Activated naive CD8-positive, alpha-beta T cell treated with anti-CD3 and anti-CD28 coated beads, Interleukin-2, amount 10 ng/mL, durations not matched to agents 7 days and 5 days (primary cell): ENCODE measurements at regions not wholly inside any gene's neighbourhood (a gene's known extent, or its start where the extent isn't known, plus 50 kb on each side); places are given as distances from the start of the nearest gene placed in this dataset.
"Not testable (repeated sequence)": the region's sequence is repeated elsewhere in the genome, so short reads cannot be mapped to it uniquely, and the experiment has no call there.

Experiments
- ATAC-seq: fragments of 150-1000 bp; cut with Tn5 transposase; one replicate; pipeline ENCODE4 v1.10.0; 2021; ENCODE audit warnings: low read depth, moderate library complexity
- POLR2A ChIA-PET: fragments of 350-600 bp; sonication (Branson Sonifier 250); formaldehyde crosslinking; loops from one replicate; lab custom pipeline; 2021; ENCODE audit warnings: antibody characterized with exemption; lab: Charles Lee
- DNase-seq: peaks from one replicate; pipeline ENCODE4 v3.0.0; 2021
- H3K27ac Mint-ChIP-seq: one replicate; pipeline ENCODE4 v1.8.0; 2022; ENCODE audit warnings: mild to moderate bottlenecking, mixed read lengths
- H3K27me3 Mint-ChIP-seq: one replicate; pipeline ENCODE4 v1.8.0; 2022; ENCODE audit warnings: mild to moderate bottlenecking, moderate library complexity, mixed read lengths
- H3K36me3 Mint-ChIP-seq: one replicate; pipeline ENCODE4 v1.8.0; 2021; ENCODE audit warnings: mild to moderate bottlenecking, mixed read lengths
- H3K4me1 Mint-ChIP-seq: one replicate; pipeline ENCODE4 v1.8.0; 2021; ENCODE audit warnings: mixed read lengths
- H3K4me3 Mint-ChIP-seq: one replicate; pipeline ENCODE4 v1.8.0; 2022; ENCODE audit warnings: mild to moderate bottlenecking, moderate library complexity, mixed read lengths
- H3K9me3 Mint-ChIP-seq: one replicate; pipeline ENCODE4 v1.8.0; 2021; ENCODE audit warnings: mixed read lengths

DNA sequence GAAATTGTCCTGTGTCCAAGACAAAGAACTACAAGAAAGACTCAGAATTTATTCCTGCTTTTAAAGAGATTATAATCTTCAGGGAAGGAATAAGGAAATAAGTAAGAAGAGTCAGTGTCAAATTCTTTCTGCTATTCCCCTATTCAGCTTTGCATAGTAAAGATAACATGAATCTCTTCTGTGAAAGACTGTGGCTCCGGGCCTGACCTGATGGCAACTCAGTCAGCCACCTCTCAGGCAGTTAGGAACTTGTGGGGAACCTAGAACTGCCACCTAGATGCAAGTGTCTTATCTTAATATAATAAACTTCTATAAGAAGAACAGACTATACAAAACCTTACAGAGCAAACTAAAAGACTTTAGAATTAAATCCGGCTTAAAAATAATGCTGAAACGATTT is 382.0 kb downstream of the RAD51AP2 start:
- H3K4me1 Mint-ChIP-seq: no peaks in the 10 kb centered on the region
- DNase-seq: no peak
- POLR2A ChIA-PET: no interaction called here
- ATAC-seq: no peak
- no peaks in the 10 kb centered on the region for H3K9me3 Mint-ChIP-seq
- no peak overlapping the region for H3K4me3 Mint-ChIP-seq
- no peak overlapping the region for H3K27ac Mint-ChIP-seq
- no peaks in the 10 kb centered on the region for H3K27me3 Mint-ChIP-seq
- no peaks in the 10 kb centered on the region for H3K36me3 Mint-ChIP-seq

DNA sequence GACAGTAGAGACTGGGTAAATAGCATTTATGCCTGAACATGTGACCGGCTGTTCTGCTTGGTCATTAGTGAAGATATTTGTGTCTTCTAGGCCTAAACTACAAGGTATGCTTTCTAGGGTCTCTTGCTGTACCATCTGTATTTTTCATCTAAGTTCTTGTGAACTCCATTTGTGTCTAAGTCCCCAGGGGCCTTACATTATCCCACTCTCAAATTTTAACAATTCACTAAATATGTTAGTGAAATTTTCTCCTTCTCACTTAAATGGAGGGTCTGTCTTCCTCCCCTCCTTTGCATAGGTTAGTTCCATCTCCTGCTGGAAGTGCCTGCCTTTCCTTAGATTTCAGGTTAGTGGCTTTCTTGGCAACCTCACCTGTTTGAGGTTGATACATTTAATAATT is 382.6 kb downstream of the RAD51AP2 start:
- DNase-seq (no peak), ATAC-seq (no peak)
- POLR2A ChIA-PET: no interaction called here
- Mint-ChIP-seq H3K36me3 (no peaks in the 10 kb centered on the region), H3K4me3 (no peak overlapping the region), H3K9me3 (no peaks in the 10 kb centered on the region), H3K27me3 (no peaks in the 10 kb centered on the region), H3K27ac (no peak overlapping the region), H3K4me1 (no peaks in the 10 kb centered on the region)

DNA sequence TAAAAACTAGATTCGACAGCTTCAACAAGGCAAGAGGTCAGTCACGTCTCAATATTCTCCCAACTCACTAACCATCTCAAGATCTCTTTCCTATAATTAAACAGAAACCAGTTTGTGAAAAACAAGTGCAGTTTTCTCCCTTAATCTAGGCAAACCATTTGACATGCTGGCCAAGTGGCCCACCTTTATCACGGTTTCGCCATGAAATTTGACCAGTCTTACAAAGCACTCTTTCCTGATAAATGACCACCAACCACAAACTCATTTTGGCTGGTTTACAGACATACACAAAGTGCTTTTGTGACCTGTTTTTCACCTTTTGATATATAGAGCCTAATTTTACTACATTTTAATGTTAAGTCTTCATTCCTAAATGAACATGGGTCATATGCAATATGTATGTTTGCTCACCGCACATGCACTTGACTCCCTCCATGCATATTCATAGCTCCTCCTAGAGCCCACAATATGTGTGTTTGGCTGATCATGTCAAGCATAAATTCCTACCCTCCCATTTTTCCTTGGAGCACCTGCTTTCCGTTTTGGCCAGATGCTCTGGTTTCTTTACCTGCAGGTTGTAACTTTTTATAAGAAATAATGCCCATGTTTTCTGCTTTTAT is 385.1 kb downstream of the RAD51AP2 start:
- no peak overlapping the region for H3K27ac Mint-ChIP-seq
- DNase-seq (no peak), ATAC-seq (no peak)
- POLR2A ChIA-PET: no interaction called here
- H3K36me3 Mint-ChIP-seq: no peaks in the 10 kb centered on the region
- H3K27me3 Mint-ChIP-seq: no peaks in the 10 kb centered on the region
- no peak overlapping the region for H3K4me3 Mint-ChIP-seq
- no peaks in the 10 kb centered on the region for H3K4me1 Mint-ChIP-seq
- peaks cover 2% of the 10 kb centered on the region for H3K9me3 Mint-ChIP-seq

DNA sequence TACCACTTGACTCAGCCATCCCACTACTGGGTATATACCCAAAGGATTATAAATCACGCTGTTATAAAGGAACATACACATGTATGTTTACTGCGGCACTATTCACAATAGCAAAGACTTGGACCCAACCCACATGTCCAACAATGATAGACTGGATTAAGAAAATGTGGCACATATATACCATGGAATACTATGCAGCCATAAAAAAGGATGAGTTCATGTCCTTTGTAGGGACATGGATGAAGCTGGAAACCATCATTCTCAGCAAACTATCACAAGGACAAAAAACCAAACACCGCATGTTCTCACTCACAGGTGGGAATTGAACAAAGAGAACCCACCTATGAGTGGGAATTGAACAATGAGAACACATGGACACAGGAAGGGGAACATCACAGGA is 387.6 kb downstream of the RAD51AP2 start:
- H3K4me3 Mint-ChIP-seq, H3K9me3 Mint-ChIP-seq, H3K27me3 Mint-ChIP-seq, ATAC-seq, H3K27ac Mint-ChIP-seq, DNase-seq, H3K4me1 Mint-ChIP-seq, H3K36me3 Mint-ChIP-seq, POLR2A ChIA-PET: not testable (repeated sequence)

DNA sequence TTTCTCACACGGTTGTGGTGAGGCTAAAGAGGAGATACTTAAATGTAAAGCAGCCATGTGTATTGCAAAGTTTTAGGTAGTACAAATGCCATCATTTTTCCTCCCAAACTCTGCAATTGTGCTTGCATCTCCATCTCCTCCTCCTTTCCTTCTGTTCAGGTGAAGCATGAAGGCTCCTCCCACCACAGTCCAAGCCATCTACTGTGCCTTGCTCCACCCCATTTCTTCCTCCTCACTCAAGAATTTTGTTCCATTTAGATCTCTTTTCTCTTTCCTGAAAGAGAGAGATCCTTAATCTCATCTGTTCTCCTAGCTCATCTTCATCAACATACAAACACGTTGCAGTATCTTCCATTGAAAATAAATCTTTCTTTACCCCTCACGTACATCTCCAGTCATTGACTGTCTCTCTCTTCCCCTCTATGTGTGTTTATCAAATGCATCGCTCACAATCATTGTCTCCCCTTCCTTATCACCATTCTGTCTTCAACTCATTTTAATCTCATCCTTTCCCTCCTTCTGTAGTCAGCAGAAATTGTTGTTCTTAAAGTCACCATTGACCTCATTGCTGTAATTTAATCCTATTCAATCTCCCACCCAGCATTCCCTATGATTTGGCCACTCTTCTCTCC is 392.1 kb downstream of the RAD51AP2 start:
- Mint-ChIP-seq H3K36me3 (no peaks in the 10 kb centered on the region), H3K4me3 (no peak overlapping the region), H3K27ac (no peak overlapping the region), H3K27me3 (no peaks in the 10 kb centered on the region), H3K4me1 (no peaks in the 10 kb centered on the region), H3K9me3 (peaks cover 2% of the 10 kb centered on the region)
- POLR2A ChIA-PET: no interaction called here
- no peak for DNase-seq
- no peak for ATAC-seq

DNA sequence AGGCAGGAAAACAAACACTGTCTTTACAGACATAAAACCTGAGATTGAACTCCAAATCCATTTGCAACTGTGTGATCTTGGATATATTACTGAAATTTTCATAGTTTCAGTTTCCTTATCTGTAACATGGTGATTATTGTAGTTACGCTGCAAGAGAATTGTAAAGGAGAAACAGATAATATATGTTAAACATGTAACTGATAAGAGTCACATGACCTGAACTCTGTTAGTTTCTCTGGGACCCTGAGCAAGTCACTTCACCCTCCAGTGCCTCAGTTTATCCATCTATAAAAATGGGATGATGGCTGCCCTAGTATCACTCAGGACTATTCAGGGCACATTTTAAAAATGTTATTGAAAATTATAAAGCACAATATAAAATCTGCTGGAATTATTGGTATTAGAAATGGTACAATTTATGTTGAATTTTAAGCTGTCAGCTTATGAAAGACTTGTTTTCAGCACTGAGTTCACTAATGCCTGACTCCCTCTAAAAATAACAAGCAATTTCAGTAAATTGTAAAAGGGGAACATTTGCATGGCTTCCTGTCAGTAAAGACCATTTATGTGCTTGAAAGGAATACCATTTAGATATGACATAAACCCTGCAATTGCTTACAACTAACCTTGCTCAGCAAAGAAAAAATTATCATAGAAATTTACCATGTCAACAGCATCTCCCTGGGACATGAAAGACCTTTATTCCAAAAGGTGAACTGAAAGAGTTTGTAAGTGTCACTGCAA is 393.5 kb downstream of the RAD51AP2 start:
- no peak for DNase-seq
- POLR2A ChIA-PET: no interaction called here
- H3K36me3 Mint-ChIP-seq: no peaks in the 10 kb centered on the region
- no peaks in the 10 kb centered on the region for H3K27me3 Mint-ChIP-seq
- no peaks in the 10 kb centered on the region for H3K4me1 Mint-ChIP-seq
- no peaks in the 10 kb centered on the region for H3K9me3 Mint-ChIP-seq
- no peak overlapping the region for H3K27ac Mint-ChIP-seq
- no peak for ATAC-seq
- H3K4me3 Mint-ChIP-seq: no peak overlapping the region

DNA sequence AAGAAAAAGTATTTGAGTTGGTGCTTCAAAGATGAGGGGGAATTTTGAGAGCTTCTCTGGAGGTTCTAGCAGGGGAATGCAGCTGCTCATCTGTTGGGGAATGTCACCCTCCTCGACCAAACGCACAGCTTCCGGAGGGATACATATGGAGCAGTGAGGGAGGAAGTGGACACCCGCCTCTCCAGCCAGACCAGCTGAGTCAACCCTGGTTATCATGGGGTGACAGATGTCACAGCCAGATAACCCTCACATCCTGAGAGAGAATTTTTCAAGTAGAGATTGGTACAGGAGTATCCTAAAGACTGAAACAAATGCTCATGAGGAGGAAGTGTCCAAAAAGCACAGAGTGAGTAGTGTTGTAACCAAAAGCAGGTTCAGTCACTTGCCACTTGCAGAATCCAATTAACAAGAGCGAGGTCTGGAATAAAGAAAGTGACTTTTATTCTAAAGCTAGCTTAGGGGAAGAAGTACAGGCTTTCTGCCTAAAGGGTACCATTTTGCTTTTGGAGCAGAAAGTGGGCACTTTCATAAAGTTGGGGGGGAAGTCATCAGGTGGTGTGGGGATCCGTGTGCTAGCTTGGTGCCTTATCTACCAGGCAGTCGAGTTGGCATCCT is 395.2 kb downstream of the RAD51AP2 start:
- no peaks in the 10 kb centered on the region for H3K4me1 Mint-ChIP-seq
- ATAC-seq: no peak
- H3K36me3 Mint-ChIP-seq: no peaks in the 10 kb centered on the region
- H3K9me3 Mint-ChIP-seq: no peaks in the 10 kb centered on the region
- H3K27ac Mint-ChIP-seq: no peak overlapping the region
- POLR2A ChIA-PET: no interaction called here
- H3K27me3 Mint-ChIP-seq: no peaks in the 10 kb centered on the region
- no peak for DNase-seq
- H3K4me3 Mint-ChIP-seq: no peak overlapping the region

DNA sequence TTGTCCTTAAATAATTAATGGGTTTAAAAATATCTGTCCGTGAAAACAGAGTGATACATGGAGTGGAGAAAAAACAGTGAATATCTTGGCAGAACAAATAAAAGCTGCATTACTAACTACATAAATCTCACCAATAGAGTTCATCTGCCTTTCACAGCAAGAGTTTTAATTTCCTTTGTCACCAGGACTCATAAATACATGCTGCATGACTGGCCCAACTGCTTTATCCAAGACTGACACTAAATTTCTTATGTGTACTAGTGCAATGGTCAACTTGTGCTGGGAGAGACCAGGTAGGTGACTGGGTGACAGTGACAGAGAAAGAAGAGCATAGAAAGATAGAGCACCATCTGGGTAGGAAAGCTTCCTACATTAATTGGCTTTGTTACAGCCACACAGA is 402.8 kb downstream of the RAD51AP2 start:
- H3K4me1 Mint-ChIP-seq: no peaks in the 10 kb centered on the region
- no peak overlapping the region for H3K4me3 Mint-ChIP-seq
- POLR2A ChIA-PET: no interaction called here
- H3K9me3 Mint-ChIP-seq: no peaks in the 10 kb centered on the region
- H3K36me3 Mint-ChIP-seq: no peaks in the 10 kb centered on the region
- no peak for ATAC-seq
- no peak overlapping the region for H3K27ac Mint-ChIP-seq
- H3K27me3 Mint-ChIP-seq: no peaks in the 10 kb centered on the region
- no peak for DNase-seq

DNA sequence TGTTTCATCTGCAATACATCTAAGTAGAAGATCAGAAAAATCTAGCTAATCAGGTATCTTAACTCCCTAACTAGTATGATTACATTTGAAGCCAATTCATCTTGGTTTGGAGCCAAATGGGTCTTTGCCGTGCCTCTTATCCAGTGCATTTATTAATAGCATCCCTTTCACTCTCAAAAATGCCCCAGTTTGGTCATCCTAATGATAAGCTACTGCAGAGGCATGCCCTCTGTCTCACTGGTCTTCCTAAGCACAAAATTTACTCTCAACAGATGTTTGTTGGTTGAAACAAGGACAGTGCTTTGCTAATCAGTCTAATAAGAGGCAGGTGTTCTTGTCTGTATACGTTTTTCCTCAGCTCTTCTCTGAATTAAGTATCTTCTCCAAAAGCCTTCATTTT is 403.2 kb downstream of the RAD51AP2 start:
- Mint-ChIP-seq H3K27ac (no peak overlapping the region), H3K9me3 (no peaks in the 10 kb centered on the region), H3K4me1 (no peaks in the 10 kb centered on the region), H3K4me3 (no peak overlapping the region), H3K27me3 (no peaks in the 10 kb centered on the region), H3K36me3 (no peaks in the 10 kb centered on the region)
- no peak for DNase-seq
- POLR2A ChIA-PET: no interaction called here
- no peak for ATAC-seq

DNA sequence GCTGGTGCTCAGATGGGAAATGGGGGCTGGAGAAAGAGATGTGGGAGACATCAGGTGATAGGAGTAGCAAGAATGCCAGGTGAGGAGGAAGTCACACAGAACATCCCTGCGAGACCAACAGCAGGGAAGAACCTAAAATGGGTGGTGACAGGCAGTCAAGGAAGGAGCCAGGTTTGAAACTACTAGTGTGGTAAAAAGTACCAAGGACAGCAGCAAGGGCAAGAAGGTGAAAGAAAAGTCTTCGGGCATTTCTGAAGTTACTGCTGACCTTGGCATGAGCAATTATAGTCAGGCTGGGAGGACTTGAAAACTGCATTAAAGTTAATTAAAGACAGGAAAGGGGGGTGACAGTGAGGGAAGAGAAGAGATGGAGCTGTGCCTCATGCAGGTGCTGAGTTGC is 410.4 kb downstream of the RAD51AP2 start:
- POLR2A ChIA-PET: no interaction called here
- H3K4me1 Mint-ChIP-seq: no peaks in the 10 kb centered on the region
- H3K27me3 Mint-ChIP-seq: no peaks in the 10 kb centered on the region
- ATAC-seq (no peak), DNase-seq (no peak)
- H3K27ac Mint-ChIP-seq: no peak overlapping the region
- no peak overlapping the region for H3K4me3 Mint-ChIP-seq
- H3K9me3 Mint-ChIP-seq: no peaks in the 10 kb centered on the region
- no peaks in the 10 kb centered on the region for H3K36me3 Mint-ChIP-seq

DNA sequence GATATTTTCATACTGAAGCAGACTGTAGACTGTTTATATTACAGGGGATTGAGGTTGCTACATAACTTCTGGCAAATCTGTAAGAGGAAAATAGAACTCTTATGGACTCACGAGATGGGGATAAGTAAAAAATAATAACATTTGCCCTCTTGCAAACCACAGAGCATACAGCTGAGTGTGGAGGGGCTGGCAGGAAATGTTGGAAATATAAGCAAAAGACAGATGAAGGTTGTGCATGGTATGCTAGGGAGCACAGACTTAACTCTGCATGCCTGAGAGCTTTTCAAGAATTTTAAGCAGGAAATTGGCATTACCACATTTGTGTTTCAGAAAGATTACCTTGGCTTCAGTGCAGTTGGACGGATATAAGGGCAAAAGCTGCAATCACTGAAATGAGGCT is 411.1 kb downstream of the RAD51AP2 start:
- ATAC-seq: no peak

DNA sequence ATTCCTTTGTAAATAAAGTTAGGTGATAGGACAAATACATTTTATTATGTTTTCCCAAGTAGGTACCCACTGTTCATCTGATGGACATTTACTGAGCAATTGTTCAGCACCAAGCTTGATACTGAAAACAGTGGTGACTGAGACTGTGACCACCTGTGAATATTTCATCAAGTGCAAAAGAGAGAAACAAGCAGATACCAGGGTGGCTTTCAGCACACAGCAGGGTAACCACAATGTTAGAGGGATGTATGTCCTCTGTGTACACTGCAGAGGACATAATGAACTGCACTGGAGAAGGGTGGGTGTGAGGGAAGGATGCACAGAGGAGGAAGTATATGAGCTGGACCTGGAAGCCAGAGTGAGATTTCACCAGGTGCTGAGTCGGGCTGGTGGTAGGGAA is 411.8 kb downstream of the RAD51AP2 start:
- no peaks in the 10 kb centered on the region for H3K9me3 Mint-ChIP-seq
- H3K36me3 Mint-ChIP-seq: no peaks in the 10 kb centered on the region
- POLR2A ChIA-PET: no interaction called here

More for the DNA sequence above, 411.1 kb downstream of the RAD51AP2 start:
- no peak for DNase-seq
- Mint-ChIP-seq H3K27me3 (no peaks in the 10 kb centered on the region), H3K36me3 (no peaks in the 10 kb centered on the region), H3K4me1 (no peaks in the 10 kb centered on the region), H3K27ac (no peak overlapping the region), H3K9me3 (no peaks in the 10 kb centered on the region), H3K4me3 (no peak overlapping the region)
- POLR2A ChIA-PET: no interaction called here

DNA sequence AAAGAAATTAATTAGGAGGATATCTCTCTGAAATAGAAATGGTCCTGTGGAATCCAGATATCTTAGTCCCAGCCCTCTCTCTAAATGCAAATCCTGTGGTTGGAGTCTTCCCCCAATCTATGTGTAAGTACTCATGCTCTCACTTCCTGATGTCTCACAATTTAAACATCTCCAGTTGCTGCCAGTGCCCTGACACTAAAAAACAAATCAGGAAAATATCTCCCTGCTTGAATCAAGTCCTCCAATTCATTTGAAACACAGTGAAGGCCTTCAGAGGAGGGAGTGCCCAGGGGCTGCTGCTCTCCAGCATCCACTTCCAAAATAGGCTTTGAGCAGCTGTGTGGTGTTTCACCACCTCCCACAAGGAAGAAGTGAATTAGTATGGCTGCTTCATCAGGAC is 413.8 kb downstream of the RAD51AP2 start:
- Mint-ChIP-seq H3K9me3 (no peaks in the 10 kb centered on the region), H3K36me3 (no peaks in the 10 kb centered on the region), H3K4me3 (no peak overlapping the region), H3K27ac (no peak overlapping the region), H3K27me3 (no peaks in the 10 kb centered on the region), H3K4me1 (no peaks in the 10 kb centered on the region)
- POLR2A ChIA-PET: no interaction called here
- DNase-seq: no peak
- no peak for ATAC-seq

More for the DNA sequence above, 411.8 kb downstream of the RAD51AP2 start:
- H3K4me3 Mint-ChIP-seq: no peak overlapping the region
- DNase-seq (no peak), ATAC-seq (no peak)
- H3K27ac Mint-ChIP-seq: no peak overlapping the region
- H3K27me3 Mint-ChIP-seq: no peaks in the 10 kb centered on the region
- no peaks in the 10 kb centered on the region for H3K4me1 Mint-ChIP-seq

DNA sequence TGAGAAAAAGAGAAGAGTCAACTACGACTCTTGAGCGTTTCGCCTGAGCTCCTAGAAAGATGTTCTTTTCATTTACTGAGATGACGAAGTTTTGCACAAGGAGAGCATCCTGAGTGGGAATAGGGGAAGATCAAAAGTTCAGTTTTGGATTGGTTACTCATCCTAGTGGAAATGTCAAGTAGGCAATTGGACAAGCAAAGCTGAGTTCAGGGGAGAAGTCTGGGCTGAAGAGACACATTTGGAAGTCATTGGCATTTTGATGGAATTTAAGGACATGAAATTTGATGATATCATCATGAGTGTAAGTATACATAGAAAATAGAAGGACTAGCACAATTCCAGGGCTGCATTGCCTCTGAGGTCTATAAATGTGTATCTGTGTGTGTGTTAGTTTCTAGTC is 416.6 kb downstream of the RAD51AP2 start:
- H3K27ac Mint-ChIP-seq: no peak overlapping the region
- DNase-seq (no peak), ATAC-seq (no peak)
- no peaks in the 10 kb centered on the region for H3K4me1 Mint-ChIP-seq
- no peaks in the 10 kb centered on the region for H3K27me3 Mint-ChIP-seq
- no peak overlapping the region for H3K4me3 Mint-ChIP-seq
- no peaks in the 10 kb centered on the region for H3K36me3 Mint-ChIP-seq
- no peaks in the 10 kb centered on the region for H3K9me3 Mint-ChIP-seq
- POLR2A ChIA-PET: no interaction called here
